GM13977 (cell line): ENCODE measurements at regions not wholly inside any gene's neighbourhood (a gene's known extent, or its start where the extent isn't known, plus 50 kb on each side); places are given as distances from the start of the nearest gene placed in this dataset.

Source experiments
- DNase-seq: peaks from one replicate; pipeline ENCODE4 v3.0.0; 2012; ENCODE audit warnings: low spot score
- CTCF ChIP-seq: IDR thresholded peaks from 2 replicates; pipeline ENCODE4 v1.5.1; 2012; ENCODE audit warnings: mild to moderate bottlenecking, control low read depth; ENCODE audit not compliant: insufficient read depth; ENCODE audit errors: extremely low read depth, missing control alignments
- in situ Hi-C: fragments of 300-500 bp; cut with MboI; formaldehyde crosslinking; loops from one replicate; pipeline ENCODE4 v1.12.0; 2022; ENCODE audit warnings: low sequenced_read_pairs, low pct_unique_long_range_greater_than_20kb, mixed read lengths, inconsistent platforms; ENCODE audit not compliant: unreplicated experiment

DNA sequence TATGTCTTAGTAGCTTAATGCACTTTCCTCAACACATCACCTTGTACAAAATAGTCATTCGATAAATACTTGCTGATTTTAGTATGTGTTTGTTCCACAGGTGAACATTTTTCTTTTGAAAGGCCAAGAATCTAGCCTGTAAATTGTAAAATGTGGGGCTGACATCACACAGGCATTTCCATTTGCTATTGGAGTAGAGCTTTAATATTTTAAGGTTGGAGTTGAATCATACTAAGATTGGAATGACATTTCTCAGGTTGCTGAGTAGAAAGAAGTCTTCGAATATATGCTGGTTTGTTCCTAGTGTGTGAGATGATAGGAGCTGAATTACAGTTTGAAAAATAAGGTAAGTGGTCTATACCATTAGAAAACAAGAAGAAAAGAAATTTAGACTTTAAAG is 112.3 kb upstream of the FRY start:
- in situ Hi-C loops, result loop anchor here (10.0 to 25.0 kb wide), 3 partner anchors 96 to 668 kb away; partner anchors contain the start of genes BRCA2, PDS5B and ZAR1L
- no peak for TF ChIP-seq CTCF
- DNase-seq, result no peak

GRCh38 chr13:31919971-31920726 is 111.4 kb upstream of the FRY start:
- in situ Hi-C loops, result loop anchor here (10.0 to 25.0 kb wide), 3 partner anchors 95 to 667 kb away; partner anchors contain the start of genes BRCA2, PDS5B and ZAR1L
- TF ChIP-seq CTCF, result no peak
- no peak for DNase-seq

GRCh38 chr13:31920727-31921100 is 110.9 kb upstream of the FRY start:
- no peak for DNase-seq

DNA sequence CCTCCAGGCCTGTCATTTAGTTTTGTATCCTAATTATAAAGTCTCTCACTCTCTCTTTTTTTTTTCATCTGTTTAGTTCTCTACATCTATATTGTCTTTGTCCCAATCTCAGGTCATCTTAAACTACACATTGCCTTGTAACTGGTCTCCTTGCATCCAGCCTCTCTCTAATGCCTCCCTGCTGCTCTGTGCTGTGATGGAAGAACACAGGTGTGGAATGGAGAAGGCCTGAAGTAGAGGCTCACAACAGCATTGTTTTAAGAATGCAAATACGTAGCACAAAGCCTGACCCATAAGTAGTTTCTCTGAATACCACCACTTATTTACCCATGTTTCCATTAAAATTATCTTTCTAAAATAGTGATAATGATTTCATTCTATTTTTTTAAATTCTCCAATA is 108.8 kb upstream of the FRY start:
- no peak for TF ChIP-seq CTCF
- no peak for DNase-seq
- in situ Hi-C loops, result loop anchor here (25.0 kb wide), 2 partner anchors 390 to 665 kb away; partner anchors contain the start of genes BRCA2, PDS5B and ZAR1L

More at GRCh38 chr13:31920727-31921100, 110.9 kb upstream of the FRY start:
- in situ Hi-C loops, result loop anchor here (25.0 kb wide), 2 partner anchors 392 to 667 kb away; partner anchors contain the start of genes BRCA2, PDS5B and ZAR1L
- no peak for TF ChIP-seq CTCF

- DNase-seq, result no peak
- in situ Hi-C loops, result loop anchor here (25.0 kb wide), 2 partner anchors 389 to 664 kb away; partner anchors contain the start of genes BRCA2, PDS5B and ZAR1L
- no peak for TF ChIP-seq CTCF
Measured at GRCh38 chr13:31923134-31923763, 108.3 kb upstream of the FRY start.

DNA sequence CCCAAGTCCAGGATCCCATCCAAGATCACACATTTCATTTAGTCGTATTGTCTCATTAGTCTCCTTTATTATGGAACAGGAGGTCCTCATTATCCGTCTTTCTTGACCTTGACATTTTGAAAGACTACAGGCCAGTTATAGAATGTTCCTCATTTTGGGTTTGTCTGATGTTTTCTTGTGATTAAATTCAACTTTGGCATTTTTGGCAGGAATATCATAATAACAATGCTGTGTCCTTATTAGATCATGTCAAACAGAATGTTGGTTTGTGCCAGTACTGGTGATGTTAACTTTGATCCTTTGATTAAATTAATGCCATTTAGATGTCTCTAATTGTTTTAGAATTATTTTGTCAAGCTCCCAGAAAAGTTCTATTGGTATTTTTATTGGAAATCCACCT is 106.5 kb upstream of the FRY start:
- in situ Hi-C loops, result no loop called here
- no peak for TF ChIP-seq CTCF
- DNase-seq, result no peak
